Dendritic cell treated with granulocyte-macrophage colony-stimulating factor and Interleukin-4, amounts not matched to agents 40 ng/mL and 50 ng/mL, for 4 days (primary cell): ENCODE measurements at regions not wholly inside any gene's neighbourhood (a gene's known extent, or its start where the extent isn't known, plus 50 kb on each side); places are given as distances from the start of the nearest gene placed in this dataset.
"Not testable (repeated sequence)": the region's sequence is repeated elsewhere in the genome, so short reads cannot be mapped to it uniquely, and the experiment has no call there.

Experiments
- H3K27ac Mint-ChIP-seq: one replicate; pipeline ENCODE4 v1.8.0; 2022; ENCODE audit warnings: mild to moderate bottlenecking, mixed read lengths
- H3K27me3 Mint-ChIP-seq: one replicate; pipeline ENCODE4 v1.8.0; 2022; ENCODE audit warnings: mild to moderate bottlenecking, mixed read lengths
- H3K36me3 Mint-ChIP-seq: one replicate; pipeline ENCODE4 v1.8.0; 2022; ENCODE audit warnings: low read depth, mixed read lengths
- H3K4me1 Mint-ChIP-seq: one replicate; pipeline ENCODE4 v1.8.0; 2022; ENCODE audit warnings: low read depth, mixed read lengths
- H3K4me3 Mint-ChIP-seq: one replicate; pipeline ENCODE4 v1.8.0; 2022; ENCODE audit warnings: mild to moderate bottlenecking, moderate library complexity, mixed read lengths
- H3K9me3 Mint-ChIP-seq: one replicate; pipeline ENCODE4 v1.8.0; 2022; ENCODE audit warnings: mixed read lengths
- intact Hi-C: fragments of 100-400 bp; cut with micrococcal nuclease; formaldehyde crosslinking; loops from one replicate; pipeline ENCODE4 v1.15.0; 2022

DNA sequence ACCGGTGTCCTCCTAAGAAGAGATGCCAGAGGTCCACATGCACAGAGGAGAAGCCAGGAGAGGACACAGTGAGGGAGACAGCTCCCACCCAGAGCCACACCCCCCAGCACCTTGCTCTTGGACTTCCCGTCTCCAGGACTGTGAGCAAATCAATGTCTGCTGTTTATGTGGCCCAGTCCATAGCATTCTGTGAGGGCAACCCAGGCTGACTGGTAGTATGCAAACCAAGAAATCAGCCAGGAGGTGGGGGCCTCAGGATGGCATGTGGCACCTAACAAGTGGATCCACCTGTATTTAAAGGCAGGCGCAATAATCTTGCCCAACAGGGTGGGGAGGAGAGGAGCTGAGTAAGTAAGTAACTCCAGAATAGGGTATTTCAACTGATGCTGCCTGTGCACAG lies 136.4 kb downstream of the BRD1 start:
- H3K4me3 Mint-ChIP-seq, result no peak overlapping the region
- no peaks in the 10 kb centered on the region for H3K4me1 Mint-ChIP-seq
- no peak overlapping the region for H3K27ac Mint-ChIP-seq
- peaks cover 7% of the 10 kb centered on the region for H3K27me3 Mint-ChIP-seq
- H3K9me3 Mint-ChIP-seq, result no peaks in the 10 kb centered on the region
- no peaks in the 10 kb centered on the region for H3K36me3 Mint-ChIP-seq
- intact Hi-C loops, result no loop called here

DNA sequence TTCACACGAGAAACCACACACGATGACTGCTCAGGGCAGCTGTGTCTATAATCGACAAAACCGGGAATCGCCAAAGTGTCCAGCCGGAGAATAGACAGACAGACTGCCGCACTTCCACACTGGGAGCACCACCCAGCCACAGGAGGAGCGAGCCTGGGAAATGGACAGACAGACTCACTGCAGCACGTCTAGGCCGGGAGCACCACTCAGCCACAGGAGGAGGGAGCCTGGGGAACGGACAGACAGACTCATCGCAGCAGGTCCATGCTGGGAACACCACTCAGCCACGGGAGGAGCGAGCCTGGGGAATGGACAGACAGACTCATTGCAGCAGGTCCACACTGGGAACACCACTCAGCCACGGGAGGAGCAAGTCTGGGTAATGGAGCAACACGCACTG lies 137.2 kb downstream of the BRD1 start:
- peaks cover 7% of the 10 kb centered on the region for H3K27me3 Mint-ChIP-seq
- intact Hi-C loops, result no loop called here
- no peak overlapping the region for H3K27ac Mint-ChIP-seq
- H3K4me1 Mint-ChIP-seq, result no peaks in the 10 kb centered on the region
- H3K9me3 Mint-ChIP-seq, result no peaks in the 10 kb centered on the region
- H3K36me3 Mint-ChIP-seq, result no peaks in the 10 kb centered on the region
- no peak overlapping the region for H3K4me3 Mint-ChIP-seq

DNA sequence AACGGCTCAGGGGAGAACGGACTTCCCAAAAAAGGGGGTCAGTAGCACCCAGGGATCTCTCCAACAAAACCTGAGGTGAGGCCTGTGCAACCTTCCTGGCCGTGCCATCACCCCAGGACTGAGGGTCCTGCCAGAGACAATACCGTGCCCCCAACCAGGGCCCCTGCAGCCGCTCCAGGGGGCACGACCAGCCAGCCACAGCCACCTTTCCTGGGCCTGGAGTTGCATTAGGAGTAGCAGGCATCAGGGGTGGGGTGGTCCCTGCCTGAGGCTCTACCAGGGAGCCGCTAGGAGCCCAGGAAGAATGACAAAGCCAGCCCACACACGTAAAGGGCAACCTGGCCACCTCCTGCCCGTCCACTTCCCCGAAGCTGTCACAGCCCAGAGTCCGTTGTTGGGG lies 137.8 kb downstream of the BRD1 start:
- Mint-ChIP-seq H3K27me3 (peaks cover 8% of the 10 kb centered on the region), H3K27ac (no peak overlapping the region), H3K9me3 (no peaks in the 10 kb centered on the region), H3K4me3 (no peak overlapping the region), H3K4me1 (no peaks in the 10 kb centered on the region), H3K36me3 (no peaks in the 10 kb centered on the region)
- intact Hi-C loops, result no loop called here

DNA sequence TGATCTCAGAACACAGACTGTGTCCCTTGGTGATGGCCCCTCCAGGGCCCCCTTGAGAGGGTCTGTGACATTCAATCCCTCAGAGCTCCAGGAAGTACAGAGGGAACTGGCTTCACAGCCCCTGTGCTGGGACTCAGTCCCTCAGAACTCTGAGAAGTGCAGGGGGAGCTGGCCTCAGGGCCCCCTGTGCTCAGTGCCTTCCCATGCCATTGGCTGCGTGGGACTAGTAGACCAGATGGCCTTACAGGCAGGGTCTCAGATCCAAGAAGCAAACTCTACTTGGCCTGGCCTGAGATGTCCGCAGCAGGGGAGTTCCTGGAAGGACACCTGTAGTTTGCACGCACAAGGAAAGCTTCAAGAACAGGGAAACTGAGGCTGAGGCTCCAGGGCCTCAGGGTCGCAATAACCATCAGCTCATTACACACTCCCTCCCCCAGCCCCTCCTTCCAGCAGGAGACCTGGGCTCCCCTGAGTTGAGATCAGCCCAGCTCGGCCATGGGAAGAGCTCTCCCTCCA lies 138.4 kb downstream of the BRD1 start:
- H3K4me1 Mint-ChIP-seq, result no peaks in the 10 kb centered on the region
- intact Hi-C loops, result no loop called here
- no peaks in the 10 kb centered on the region for H3K36me3 Mint-ChIP-seq
- H3K9me3 Mint-ChIP-seq, result no peaks in the 10 kb centered on the region
- H3K27me3 Mint-ChIP-seq, result peaks cover 7% of the 10 kb centered on the region
- H3K4me3 Mint-ChIP-seq, result no peak overlapping the region
- no peak overlapping the region for H3K27ac Mint-ChIP-seq

DNA sequence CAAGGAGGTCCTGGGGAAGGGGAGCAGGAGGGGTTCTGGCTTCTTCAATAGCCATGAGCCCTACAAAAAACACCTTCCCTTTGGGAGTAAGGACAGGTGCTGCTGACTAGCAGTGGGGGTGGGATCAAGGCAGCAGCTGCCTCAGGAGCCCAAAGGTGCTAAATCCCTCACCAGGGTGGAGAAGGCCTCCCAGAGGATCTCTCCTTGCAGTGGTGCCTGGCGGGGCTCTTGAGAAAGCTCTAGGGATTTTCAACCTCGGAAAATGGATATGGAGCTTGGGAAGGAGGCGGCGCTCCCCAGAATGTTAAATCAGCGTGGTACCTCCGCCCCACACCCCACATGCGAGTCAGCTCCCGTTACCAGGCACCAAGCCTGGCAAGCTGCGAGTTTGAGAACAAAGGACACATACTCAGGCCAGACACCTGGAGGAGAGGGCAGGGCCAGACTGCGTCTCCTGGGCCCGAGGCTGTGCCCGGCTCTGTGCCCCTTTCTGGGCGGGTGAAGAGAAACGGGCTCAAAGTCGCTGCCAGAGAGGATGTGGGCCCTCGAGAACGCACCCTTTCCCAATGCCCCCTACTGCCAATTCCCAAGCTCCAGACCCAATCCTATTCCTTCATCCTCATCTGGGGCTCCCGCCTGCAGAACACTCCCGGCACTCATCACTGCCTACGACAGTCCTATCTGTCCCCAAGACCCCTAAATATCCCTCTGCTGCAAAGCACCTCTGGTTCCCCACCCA lies 139.0 kb downstream of the BRD1 start:
- Mint-ChIP-seq H3K36me3 (no peaks in the 10 kb centered on the region), H3K4me1 (no peaks in the 10 kb centered on the region), H3K9me3 (no peaks in the 10 kb centered on the region), H3K4me3 (no peak overlapping the region), H3K27me3 (peaks cover 7% of the 10 kb centered on the region), H3K27ac (no peak overlapping the region)
- intact Hi-C loops, result no loop called here

DNA sequence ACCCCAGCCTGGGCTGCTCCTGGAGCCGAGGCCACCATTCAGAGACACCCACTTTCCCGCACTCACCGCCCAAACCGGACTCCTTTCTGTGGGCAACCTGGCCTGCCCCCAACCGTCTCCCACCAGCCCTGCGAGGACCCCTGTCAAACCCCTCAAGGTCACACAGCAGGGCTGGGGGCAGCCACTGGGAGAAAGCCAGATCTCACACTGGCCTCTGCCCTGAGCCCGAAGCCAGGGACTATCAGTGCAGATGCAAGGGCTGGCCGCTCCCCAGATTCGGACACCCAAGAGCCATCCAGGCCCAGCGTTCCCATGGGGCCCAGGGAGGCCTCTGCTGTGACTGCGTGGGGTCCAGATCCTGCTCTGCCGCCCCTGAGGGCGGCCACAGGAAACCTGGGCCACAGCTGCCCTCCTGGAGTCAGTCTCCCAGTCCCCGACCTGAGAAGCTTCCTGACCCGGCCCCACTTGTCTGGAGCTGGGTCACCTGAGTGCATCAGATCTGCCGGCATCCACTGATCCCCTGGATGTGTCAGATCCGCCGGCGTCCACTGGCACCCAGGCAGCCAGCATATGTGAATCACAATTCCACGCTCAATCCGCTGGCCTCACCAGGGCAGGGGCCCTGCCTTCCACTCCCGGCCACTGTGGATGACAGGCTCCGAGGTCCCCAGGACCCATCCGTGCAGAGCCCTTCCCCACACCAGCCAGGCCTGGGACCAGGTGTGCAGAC lies 139.7 kb downstream of the BRD1 start:
- H3K4me1 Mint-ChIP-seq, result no peaks in the 10 kb centered on the region
- no peak overlapping the region for H3K4me3 Mint-ChIP-seq
- peaks cover 7% of the 10 kb centered on the region for H3K27me3 Mint-ChIP-seq
- H3K27ac Mint-ChIP-seq, result no peak overlapping the region
- no peaks in the 10 kb centered on the region for H3K36me3 Mint-ChIP-seq
- no peaks in the 10 kb centered on the region for H3K9me3 Mint-ChIP-seq
- intact Hi-C loops, result no loop called here

DNA sequence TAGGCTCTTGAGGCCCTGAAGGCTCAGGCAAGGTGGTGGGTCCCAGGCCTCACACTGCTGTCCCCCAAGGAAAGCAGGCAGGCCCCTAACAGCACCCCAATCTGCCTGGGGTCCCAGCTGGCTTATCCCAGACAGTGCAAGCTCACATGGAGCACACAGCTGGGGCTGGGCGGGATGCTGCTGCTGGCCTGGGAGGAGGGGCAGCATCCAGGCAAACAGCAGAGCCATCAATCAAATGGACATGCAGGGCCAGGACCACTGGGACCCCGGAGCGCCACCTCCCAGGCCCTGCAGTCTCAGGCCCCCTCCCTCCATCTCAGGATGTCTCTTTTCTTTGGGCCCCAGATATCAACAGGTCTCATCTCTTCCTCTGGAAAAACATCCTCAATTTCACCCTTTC lies 140.3 kb downstream of the BRD1 start:
- intact Hi-C loops, result no loop called here
- no peak overlapping the region for H3K27ac Mint-ChIP-seq
- H3K36me3 Mint-ChIP-seq, result no peaks in the 10 kb centered on the region
- H3K4me1 Mint-ChIP-seq, result no peaks in the 10 kb centered on the region
- H3K4me3 Mint-ChIP-seq, result no peak overlapping the region
- H3K9me3 Mint-ChIP-seq, result no peaks in the 10 kb centered on the region
- peaks cover 7% of the 10 kb centered on the region for H3K27me3 Mint-ChIP-seq

DNA sequence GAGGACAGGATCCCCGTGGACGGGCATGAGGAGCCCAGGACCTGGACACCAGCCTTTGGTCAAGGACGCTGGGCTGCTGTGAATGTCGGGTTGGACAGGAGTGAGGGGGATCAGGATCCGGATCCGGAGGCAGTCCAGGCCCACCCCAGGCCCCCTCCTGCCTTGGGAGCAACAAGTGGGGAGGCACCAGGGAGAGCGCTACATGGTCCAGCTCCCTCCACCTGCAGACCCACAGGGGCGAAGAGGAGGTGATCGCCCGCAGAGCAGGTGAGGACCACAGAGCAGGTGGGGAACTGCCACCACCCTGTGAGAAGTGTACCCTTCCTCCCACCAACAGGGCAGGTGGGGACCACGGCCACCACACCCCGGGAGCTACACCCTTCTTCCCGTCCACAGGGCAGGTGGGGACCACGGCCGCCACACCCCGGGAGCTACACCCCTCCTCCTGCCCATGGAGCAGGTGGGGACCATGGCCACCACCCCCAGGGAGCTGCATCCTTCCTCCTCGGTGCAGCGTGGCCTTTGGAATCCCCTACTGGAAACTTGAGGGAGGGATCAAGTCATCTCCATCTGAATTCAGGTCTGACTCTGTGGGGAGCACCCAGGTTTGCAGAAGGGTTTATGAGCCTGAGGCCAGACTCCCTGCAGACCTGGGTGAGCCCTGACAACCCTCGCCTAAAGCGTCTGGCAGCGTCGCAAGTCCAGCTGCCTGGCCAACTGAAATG lies 141.0 kb downstream of the BRD1 start:
- Mint-ChIP-seq H3K36me3 (no peaks in the 10 kb centered on the region), H3K9me3 (no peaks in the 10 kb centered on the region), H3K27me3 (peaks cover 7% of the 10 kb centered on the region), H3K4me1 (no peaks in the 10 kb centered on the region), H3K4me3 (no peak overlapping the region), H3K27ac (no peak overlapping the region)
- intact Hi-C loops, result no loop called here

DNA sequence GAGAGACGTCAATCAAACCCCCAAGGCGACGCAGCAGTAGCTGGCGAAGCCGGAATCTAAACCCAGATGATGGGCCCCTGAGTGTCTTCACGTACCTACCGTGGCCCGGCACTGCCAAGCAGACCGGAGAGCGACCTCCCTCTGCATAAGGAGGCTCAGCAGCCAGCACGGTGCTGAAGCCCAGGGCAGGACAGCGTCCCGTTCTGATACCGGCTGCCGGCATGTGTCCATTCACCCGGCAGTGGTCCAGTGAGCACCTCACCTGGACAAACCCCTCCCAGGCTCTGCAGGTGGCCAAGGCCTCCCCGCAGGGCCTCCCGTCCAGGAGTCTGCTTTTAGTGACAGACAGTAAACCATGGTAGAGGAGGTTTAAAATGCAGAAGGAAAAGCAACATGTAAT lies 142.0 kb downstream of the BRD1 start:
- intact Hi-C loops, result no loop called here
- H3K27me3 Mint-ChIP-seq, result peaks cover 6% of the 10 kb centered on the region
- H3K4me3 Mint-ChIP-seq, result no peak overlapping the region
- H3K9me3 Mint-ChIP-seq, result no peaks in the 10 kb centered on the region
- no peaks in the 10 kb centered on the region for H3K4me1 Mint-ChIP-seq
- H3K27ac Mint-ChIP-seq, result no peak overlapping the region
- H3K36me3 Mint-ChIP-seq, result no peaks in the 10 kb centered on the region

DNA sequence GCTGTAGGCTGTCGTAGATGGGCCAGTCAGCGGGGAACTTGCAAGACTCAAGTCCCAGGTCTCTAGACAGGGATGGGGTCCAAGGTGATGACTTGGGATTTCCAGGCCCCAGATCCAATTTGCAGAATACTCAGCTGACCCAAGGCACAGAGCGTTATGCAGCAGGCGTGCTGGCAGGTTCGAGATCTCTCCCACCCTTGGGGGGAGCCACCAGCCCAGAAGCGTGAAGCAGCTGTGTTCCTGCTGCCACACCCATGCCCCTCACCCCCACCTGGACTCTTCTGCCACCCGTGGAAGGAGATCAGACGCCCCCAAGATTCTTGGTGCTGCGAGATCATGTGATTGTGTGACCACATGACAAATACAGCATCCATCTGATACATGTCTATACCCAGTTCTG lies 142.6 kb downstream of the BRD1 start:
- H3K36me3 Mint-ChIP-seq, result no peaks in the 10 kb centered on the region
- no peaks in the 10 kb centered on the region for H3K4me1 Mint-ChIP-seq
- H3K27me3 Mint-ChIP-seq, result peaks cover 3% of the 10 kb centered on the region
- H3K9me3 Mint-ChIP-seq, result no peaks in the 10 kb centered on the region
- H3K27ac Mint-ChIP-seq, result no peak overlapping the region
- intact Hi-C loops, result no loop called here
- H3K4me3 Mint-ChIP-seq, result no peak overlapping the region

DNA sequence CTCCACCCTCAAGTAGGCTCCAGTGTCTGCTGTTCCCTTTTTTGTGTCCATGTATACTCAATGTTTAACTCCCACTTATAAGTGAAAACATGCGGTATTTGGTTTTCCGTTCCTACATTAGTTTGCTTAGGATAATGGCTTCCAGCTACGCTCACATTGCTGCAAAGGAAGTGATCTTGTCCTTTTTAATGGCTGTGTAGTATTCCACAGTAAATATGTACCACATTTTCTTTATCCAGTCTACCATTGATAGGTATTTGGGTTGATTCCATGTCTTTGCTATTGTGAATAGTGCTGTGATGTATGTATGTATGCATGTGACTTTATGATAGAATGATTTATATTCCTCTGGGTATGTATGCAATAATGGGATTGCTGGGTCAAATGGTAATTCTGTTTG lies 144.6 kb downstream of the BRD1 start:
- Mint-ChIP-seq H3K36me3 (no peaks in the 10 kb centered on the region), H3K4me1 (no peaks in the 10 kb centered on the region), H3K27me3 (peaks cover 18% of the 10 kb centered on the region), H3K9me3 (no peaks in the 10 kb centered on the region), H3K4me3 (no peak overlapping the region), H3K27ac (no peak overlapping the region)
- intact Hi-C loops, result no loop called here

DNA sequence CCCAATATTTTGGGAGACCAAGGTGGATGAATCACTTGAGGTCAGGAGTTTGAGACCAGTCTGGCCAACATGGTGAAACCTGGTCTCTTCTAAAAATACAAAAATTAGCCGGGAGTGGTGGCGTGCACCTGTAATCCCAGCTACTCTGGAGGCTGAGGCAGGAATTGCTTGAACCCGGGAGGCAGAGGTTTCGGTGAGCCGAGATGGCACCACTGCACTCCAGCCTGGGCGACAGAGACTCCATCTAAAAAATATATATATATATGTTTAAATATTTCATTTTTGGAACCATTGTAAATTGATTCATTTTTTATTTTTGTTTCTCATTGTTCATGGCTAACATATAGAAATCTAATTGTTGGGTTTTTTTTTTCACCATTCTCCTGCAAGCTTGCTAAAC lies 146.9 kb downstream of the BRD1 start:
- H3K4me3 Mint-ChIP-seq, H3K9me3 Mint-ChIP-seq, H3K4me1 Mint-ChIP-seq, intact Hi-C loops, H3K36me3 Mint-ChIP-seq, H3K27ac Mint-ChIP-seq: not testable (repeated sequence)
- H3K27me3 Mint-ChIP-seq, result peaks cover 29% of the 10 kb centered on the region

DNA sequence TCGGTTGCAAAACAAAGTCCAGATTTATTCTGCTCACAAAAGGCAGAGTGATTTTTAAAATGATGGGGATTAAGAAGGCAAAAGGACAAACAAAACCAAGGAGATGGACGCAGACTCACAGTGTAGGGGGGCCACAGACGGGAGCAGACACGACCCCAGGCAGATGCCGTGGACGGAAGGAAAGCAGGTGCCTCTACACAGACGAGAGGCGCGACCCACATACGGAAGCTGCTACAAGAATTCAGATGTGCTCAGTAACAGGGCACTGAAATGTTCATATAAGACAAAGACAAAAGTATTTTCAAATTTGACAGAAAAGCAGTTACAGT lies 148.9 kb downstream of the BRD1 start:
- peaks cover 41% of the 10 kb centered on the region for H3K27me3 Mint-ChIP-seq
- no peaks in the 10 kb centered on the region for H3K4me1 Mint-ChIP-seq
- H3K36me3 Mint-ChIP-seq, result no peaks in the 10 kb centered on the region
- H3K9me3 Mint-ChIP-seq, result no peaks in the 10 kb centered on the region
- intact Hi-C loops, result no loop called here
- no peak overlapping the region for H3K27ac Mint-ChIP-seq
- H3K4me3 Mint-ChIP-seq, result no peak overlapping the region

DNA sequence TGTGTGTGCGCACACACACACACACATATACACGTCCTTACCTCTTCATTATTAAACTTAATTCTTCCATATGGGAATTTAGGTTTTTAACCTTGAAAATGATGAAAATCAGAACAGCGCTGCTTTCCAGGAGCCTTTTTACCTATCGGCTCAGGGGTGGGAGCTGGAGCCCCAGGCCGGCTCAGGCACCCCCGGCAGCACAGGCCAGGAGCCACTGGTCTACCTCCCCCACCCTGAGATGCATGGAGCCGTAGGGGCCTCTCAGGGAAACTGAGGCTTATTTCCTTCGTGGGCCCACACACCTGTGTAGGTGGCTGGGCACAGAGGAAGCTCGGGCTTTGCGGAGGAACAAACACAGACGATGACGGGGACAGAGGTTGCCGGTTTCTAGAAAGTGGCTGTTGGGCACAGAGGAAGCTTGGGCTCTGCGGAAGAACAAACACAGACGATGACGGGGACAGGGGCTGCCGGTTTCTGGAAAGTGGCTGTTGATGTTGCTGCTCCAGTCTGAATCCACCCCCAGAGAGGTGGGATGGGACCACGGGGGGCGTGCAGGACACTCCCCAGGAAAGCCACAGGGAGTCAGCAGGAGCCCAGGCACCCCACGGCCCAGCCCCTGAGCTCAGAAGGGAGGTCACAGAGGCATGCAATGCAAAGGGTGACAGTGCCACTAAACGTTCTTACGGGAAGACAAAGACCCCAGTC lies 149.4 kb downstream of the BRD1 start:
- Mint-ChIP-seq H3K9me3 (no peaks in the 10 kb centered on the region), H3K4me3 (no peak overlapping the region), H3K27ac (no peak overlapping the region), H3K36me3 (no peaks in the 10 kb centered on the region), H3K27me3 (peaks cover 44% of the 10 kb centered on the region), H3K4me1 (no peaks in the 10 kb centered on the region)
- intact Hi-C loops, result no loop called here
